ENCODE measurements at regions not wholly inside any gene's neighbourhood (a gene's known extent, or its start where the extent isn't known, plus 50 kb on each side); places are given as distances from the start of the nearest gene placed in this dataset.

DNA sequence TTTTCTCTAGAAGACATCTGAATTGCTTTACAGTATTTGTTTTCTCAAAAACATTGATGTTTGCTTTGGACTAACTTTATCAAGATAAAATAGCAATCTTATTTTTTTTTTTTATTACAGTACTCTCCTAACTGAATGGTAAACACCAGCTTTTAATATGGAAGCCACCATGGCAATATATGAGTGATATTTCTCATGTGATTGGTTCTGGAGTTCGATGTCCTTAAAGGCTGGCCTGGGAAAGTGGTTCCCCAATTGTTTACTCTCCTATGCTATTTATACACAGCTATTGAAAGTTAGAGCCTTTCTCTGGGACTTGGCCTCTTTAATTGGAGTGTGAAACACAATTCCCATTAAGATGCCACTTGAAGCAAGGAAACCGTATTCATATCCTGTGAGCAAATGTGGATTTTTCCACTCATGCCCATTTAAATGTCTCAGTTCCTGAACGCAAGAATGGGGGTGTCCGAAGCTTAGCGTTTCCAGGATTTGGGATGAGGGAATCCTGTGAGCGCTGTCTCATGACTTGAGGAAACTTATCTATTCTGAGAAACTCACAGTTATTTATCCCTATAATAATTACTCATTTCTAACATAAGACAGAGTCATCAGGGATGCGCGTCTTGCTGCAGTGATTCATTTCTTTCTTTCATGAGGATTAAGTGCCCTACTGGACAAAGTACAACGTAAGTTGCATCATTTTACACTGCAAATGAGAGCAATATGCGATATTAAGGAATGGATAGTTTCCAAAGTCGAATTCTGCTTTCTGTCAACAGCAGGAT lies 143.3 kb upstream of the PREP start:
- Mint-ChIP-seq H3K4me1 (no peaks in the 10 kb centered on the region), H3K27ac (no peak overlapping the region), H3K4me3 (no peak overlapping the region), H3K9me3 (no peaks in the 10 kb centered on the region), H3K27me3 (peaks cover 4 to 6% of the 10 kb centered on the region in 2 donors), H3K36me3 (no peaks in the 10 kb centered on the region)
- WGBS (ENCODE audit: insufficient coverage), result 84% methylated on average over 2 of the region's 11 CpGs
- Histone ChIP-seq H3K4me1 (ENCODE audit: control insufficient read depth in 1 of 2, extremely low read depth in 1 of 2, insufficient read depth in 2 of 2, low read length in 2 of 2) (no peaks in the 10 kb centered on the region), H3K27me3 (replicated peaks in 1 of 2; ENCODE audit: control insufficient read depth in 2 of 2, extremely low read depth in 1 of 2, insufficient read depth in 2 of 2, low read length in 1 of 2) (no peaks in the 10 kb centered on the region), H3K4me3 (ENCODE audit: control insufficient read depth in 1 of 2, extremely low read depth in 1 of 2, low read length in 1 of 2) (no peak overlapping the region), H3K36me3 (ENCODE audit: control insufficient read depth in 2 of 2, extremely low read depth in 1 of 2, insufficient read depth in 1 of 2, low read length in 1 of 2) (no peaks in the 10 kb centered on the region), H3K9me3 (no peaks in the 10 kb centered on the region), H3K27ac (ENCODE audit: low read length) (no peak overlapping the region)
- POLR2A ChIA-PET, result no interaction called here
- ATAC-seq (replicated peaks in 1 of 4), result no peak
- CTCF ChIA-PET, result no interaction called here
- DNase-seq, result no peak

DNA sequence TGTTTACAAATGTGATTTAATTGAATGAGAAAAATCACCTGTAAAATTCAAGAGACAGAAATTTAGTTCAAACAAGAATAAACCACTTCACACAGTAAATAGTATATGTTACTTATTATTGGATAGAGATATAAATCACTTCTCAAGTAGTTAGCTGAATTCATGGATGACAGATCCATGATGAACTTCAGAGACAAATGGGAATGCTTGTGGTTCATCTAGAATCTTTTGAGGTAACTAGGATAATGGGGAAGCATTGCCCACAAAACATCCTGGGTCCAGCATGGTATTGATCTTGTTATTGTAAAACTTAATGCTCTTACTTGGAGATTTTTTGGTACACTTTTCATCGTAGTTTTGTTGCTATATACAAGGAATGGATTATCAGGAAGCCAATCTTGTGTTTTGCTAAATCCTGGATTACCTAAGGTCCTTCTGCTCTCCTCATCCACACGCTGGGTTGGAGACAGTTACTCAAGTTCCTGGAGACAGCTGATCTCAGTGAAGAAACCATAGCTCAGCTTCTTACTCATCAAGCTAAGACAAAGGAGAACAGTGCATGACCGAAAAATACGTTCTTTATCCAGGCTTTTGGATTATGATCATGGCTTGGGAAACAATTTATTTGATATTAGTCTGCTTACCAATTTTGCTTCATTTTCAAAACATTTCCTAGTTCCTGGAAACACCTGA lies 142.5 kb upstream of the PREP start:
- DNase-seq (no peak), ATAC-seq (replicated peaks in 1 of 4) (no peak)
- H3K36me3 Mint-ChIP-seq, result no peaks in the 10 kb centered on the region
- Histone ChIP-seq H3K4me3 (ENCODE audit: control insufficient read depth in 1 of 2, extremely low read depth in 1 of 2, low read length in 1 of 2) (no peak overlapping the region), H3K4me1 (ENCODE audit: control insufficient read depth in 1 of 2, extremely low read depth in 1 of 2, insufficient read depth in 2 of 2, low read length in 2 of 2) (no peaks in the 10 kb centered on the region), H3K9me3 (no peaks in the 10 kb centered on the region), H3K27me3 (replicated peaks in 1 of 2; ENCODE audit: control insufficient read depth in 2 of 2, extremely low read depth in 1 of 2, insufficient read depth in 2 of 2, low read length in 1 of 2) (no peaks in the 10 kb centered on the region), H3K36me3 (ENCODE audit: control insufficient read depth in 2 of 2, extremely low read depth in 1 of 2, insufficient read depth in 1 of 2, low read length in 1 of 2) (no peaks in the 10 kb centered on the region), H3K27ac (ENCODE audit: low read length) (no peak overlapping the region)
- no peak overlapping the region for H3K4me3 Mint-ChIP-seq
- ChIA-PET POLR2A (no interaction called here), CTCF (no interaction called here)
- H3K27ac Mint-ChIP-seq, result no peak overlapping the region
- peaks cover 4 to 6% of the 10 kb centered on the region in 2 donors for H3K27me3 Mint-ChIP-seq
- H3K9me3 Mint-ChIP-seq, result no peaks in the 10 kb centered on the region
- H3K4me1 Mint-ChIP-seq, result no peaks in the 10 kb centered on the region
- WGBS (ENCODE audit: insufficient coverage), result no CpG with 5 or more reads among the region's 4 CpGs

DNA sequence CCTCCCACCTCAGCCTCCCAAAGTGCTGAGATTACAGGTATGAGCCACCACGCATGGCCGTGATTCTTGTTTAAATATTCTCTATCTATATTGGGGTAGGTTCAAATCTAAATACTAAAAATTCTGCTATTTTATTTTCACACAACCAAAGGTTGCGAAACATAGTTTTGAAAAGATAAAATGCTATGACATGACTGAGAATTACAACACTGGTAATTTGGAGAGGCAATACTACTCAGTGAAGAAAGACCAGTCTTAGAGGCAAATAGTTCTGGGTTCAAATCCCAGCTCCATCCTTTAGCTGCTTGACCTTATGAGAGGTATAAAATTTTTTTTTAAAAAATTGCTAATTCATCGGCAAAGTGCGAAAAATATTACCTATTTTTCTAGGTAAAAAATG lies 137.0 kb upstream of the PREP start:
- Histone ChIP-seq H3K27me3 (replicated peaks in 1 of 2; ENCODE audit: control insufficient read depth in 2 of 2, extremely low read depth in 1 of 2, insufficient read depth in 2 of 2, low read length in 1 of 2) (no peaks in the 10 kb centered on the region), H3K9me3 (no peaks in the 10 kb centered on the region), H3K27ac (ENCODE audit: low read length) (no peak overlapping the region), H3K4me1 (ENCODE audit: control insufficient read depth in 1 of 2, extremely low read depth in 1 of 2, insufficient read depth in 2 of 2, low read length in 2 of 2) (no peaks in the 10 kb centered on the region), H3K4me3 (ENCODE audit: control insufficient read depth in 1 of 2, extremely low read depth in 1 of 2, low read length in 1 of 2) (no peak overlapping the region), H3K36me3 (ENCODE audit: control insufficient read depth in 2 of 2, extremely low read depth in 1 of 2, insufficient read depth in 1 of 2, low read length in 1 of 2) (no peaks in the 10 kb centered on the region)
- no CpG with 5 or more reads among the region's 5 CpGs for WGBS (ENCODE audit: insufficient coverage)
- DNase-seq (no peak), ATAC-seq (replicated peaks in 1 of 4) (no peak)
- peaks cover 3 to 4% of the 10 kb centered on the region in 2 donors for H3K27me3 Mint-ChIP-seq
- H3K36me3 Mint-ChIP-seq, result no peaks in the 10 kb centered on the region
- H3K4me1 Mint-ChIP-seq, result no peaks in the 10 kb centered on the region
- no peaks in the 10 kb centered on the region for H3K9me3 Mint-ChIP-seq
- H3K27ac Mint-ChIP-seq, result no peak overlapping the region
- ChIA-PET POLR2A (no interaction called here), CTCF (no interaction called here)
- H3K4me3 Mint-ChIP-seq, result no peak overlapping the region

DNA sequence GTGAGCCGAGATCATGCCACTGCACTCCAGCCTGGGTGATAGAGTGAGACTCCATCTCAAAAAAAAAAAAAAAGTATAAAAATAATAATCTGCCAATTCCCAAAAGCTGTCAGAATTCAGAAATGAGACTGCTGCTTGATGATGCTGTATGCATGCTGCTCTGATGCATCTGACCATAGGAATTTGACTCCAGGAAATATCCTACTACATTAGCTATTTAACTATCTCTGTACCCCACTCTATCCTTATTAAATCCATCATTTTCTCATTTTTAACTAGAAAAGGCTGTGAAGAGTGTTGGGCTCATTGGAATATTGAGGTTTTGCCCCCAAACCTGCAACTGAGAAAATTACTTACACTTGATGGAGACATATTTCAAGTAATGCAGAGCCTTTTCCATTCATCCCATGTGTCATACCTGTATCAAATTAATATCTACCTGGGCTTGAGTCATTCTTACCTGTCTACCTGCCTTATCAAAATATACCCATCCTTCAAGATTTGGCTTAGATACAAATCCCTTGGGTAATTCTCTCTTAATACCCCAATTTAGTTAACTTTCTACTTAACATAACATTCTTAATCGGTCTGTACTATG lies 135.2 kb upstream of the PREP start:
- H3K4me3 Mint-ChIP-seq, result no peak overlapping the region
- no peak overlapping the region for H3K4me3 ChIP-seq (ENCODE audit: control insufficient read depth in 1 of 2, extremely low read depth in 1 of 2, low read length in 1 of 2)
- POLR2A ChIA-PET, result no interaction called here
- peaks cover 4 to 5% of the 10 kb centered on the region in 2 donors for H3K27me3 Mint-ChIP-seq
- no peaks in the 10 kb centered on the region for H3K4me1 Mint-ChIP-seq
- no peaks in the 10 kb centered on the region for H3K27me3 ChIP-seq (replicated peaks in 1 of 2; ENCODE audit: control insufficient read depth in 2 of 2, extremely low read depth in 1 of 2, insufficient read depth in 2 of 2, low read length in 1 of 2)
- no peaks in the 10 kb centered on the region for H3K9me3 ChIP-seq
- H3K27ac ChIP-seq (ENCODE audit: low read length), result no peak overlapping the region
- CTCF ChIA-PET, result no interaction called here
- no peaks in the 10 kb centered on the region for H3K36me3 ChIP-seq (ENCODE audit: control insufficient read depth in 2 of 2, extremely low read depth in 1 of 2, insufficient read depth in 1 of 2, low read length in 1 of 2)
- no peaks in the 10 kb centered on the region for H3K36me3 Mint-ChIP-seq
- no peaks in the 10 kb centered on the region for H3K4me1 ChIP-seq (ENCODE audit: control insufficient read depth in 1 of 2, extremely low read depth in 1 of 2, insufficient read depth in 2 of 2, low read length in 2 of 2)
- no CpG with 5 or more reads among the region's 2 CpGs for WGBS (ENCODE audit: insufficient coverage)
- H3K27ac Mint-ChIP-seq, result no peak overlapping the region
- ATAC-seq (replicated peaks in 1 of 4) (no peak), DNase-seq (no peak)
- no peaks in the 10 kb centered on the region for H3K9me3 Mint-ChIP-seq

DNA sequence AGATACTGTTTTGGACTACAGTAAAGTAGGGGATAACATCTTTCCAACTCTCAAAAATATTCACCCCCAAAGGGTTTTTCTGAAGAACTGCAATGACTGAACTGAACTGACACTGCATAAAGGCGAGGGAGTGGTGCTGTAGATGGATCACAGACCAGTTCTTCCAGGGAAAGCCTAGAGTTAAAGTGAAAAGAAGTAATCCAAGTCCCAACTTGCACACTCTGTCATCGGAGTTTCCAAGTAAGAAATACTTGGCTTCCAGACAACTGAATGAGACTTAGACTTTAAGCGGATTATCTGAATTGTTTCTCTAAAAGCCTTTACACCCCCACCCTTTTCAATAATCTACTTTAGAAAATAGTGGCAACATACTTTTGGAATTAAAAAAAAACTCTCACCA lies 134.1 kb upstream of the PREP start:
- H3K27me3 ChIP-seq (replicated peaks in 1 of 2; ENCODE audit: control insufficient read depth in 2 of 2, extremely low read depth in 1 of 2, insufficient read depth in 2 of 2, low read length in 1 of 2), result no peaks in the 10 kb centered on the region
- Mint-ChIP-seq H3K9me3 (no peaks in the 10 kb centered on the region), H3K4me1 (no peaks in the 10 kb centered on the region), H3K36me3 (no peaks in the 10 kb centered on the region), H3K27ac (no peak overlapping the region), H3K4me3 (no peak overlapping the region), H3K27me3 (peaks cover 5 to 9% of the 10 kb centered on the region in 2 donors)
- ATAC-seq (replicated peaks in 1 of 4) (no peak), DNase-seq (no peak)
- CTCF ChIA-PET, result no interaction called here
- WGBS (ENCODE audit: insufficient coverage), result 100% methylated on average over 1 of the region's 3 CpGs
- no peaks in the 10 kb centered on the region for H3K36me3 ChIP-seq (ENCODE audit: control insufficient read depth in 2 of 2, extremely low read depth in 1 of 2, insufficient read depth in 1 of 2, low read length in 1 of 2)
- no peak overlapping the region for H3K27ac ChIP-seq (ENCODE audit: low read length)
- no peaks in the 10 kb centered on the region for H3K4me1 ChIP-seq (ENCODE audit: control insufficient read depth in 1 of 2, extremely low read depth in 1 of 2, insufficient read depth in 2 of 2, low read length in 2 of 2)
- no peak overlapping the region for H3K4me3 ChIP-seq (ENCODE audit: control insufficient read depth in 1 of 2, extremely low read depth in 1 of 2, low read length in 1 of 2)
- no peaks in the 10 kb centered on the region for H3K9me3 ChIP-seq
- POLR2A ChIA-PET, result no interaction called here

DNA sequence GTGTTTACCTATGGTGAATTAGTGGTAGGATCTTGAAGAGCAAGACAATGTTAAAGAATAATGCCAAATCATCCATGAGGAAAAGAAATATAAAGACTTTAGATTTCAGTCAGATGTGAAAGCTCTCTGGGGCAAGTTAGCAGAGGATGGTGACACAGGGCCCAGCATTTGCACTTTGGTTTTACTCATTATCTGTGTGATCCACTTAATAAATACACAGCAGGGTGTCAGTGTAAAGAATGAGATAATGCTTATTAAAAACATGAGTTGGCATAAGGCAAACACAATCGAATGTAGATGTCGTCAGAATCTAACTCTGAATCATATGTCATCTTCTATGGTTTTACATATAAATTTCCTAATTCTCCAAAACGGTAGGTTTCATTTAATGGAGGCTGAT lies 130.4 kb upstream of the PREP start:
- no peaks in the 10 kb centered on the region for H3K4me1 ChIP-seq (ENCODE audit: control insufficient read depth in 1 of 2, extremely low read depth in 1 of 2, insufficient read depth in 2 of 2, low read length in 2 of 2)
- no peak overlapping the region for H3K4me3 Mint-ChIP-seq
- ATAC-seq (replicated peaks in 1 of 4) (no peak), DNase-seq (no peak)
- H3K27ac Mint-ChIP-seq, result no peak overlapping the region
- H3K36me3 ChIP-seq (ENCODE audit: control insufficient read depth in 2 of 2, extremely low read depth in 1 of 2, insufficient read depth in 1 of 2, low read length in 1 of 2), result no peaks in the 10 kb centered on the region
- no peak overlapping the region for H3K4me3 ChIP-seq (ENCODE audit: control insufficient read depth in 1 of 2, extremely low read depth in 1 of 2, low read length in 1 of 2)
- H3K27me3 ChIP-seq (replicated peaks in 1 of 2; ENCODE audit: control insufficient read depth in 2 of 2, extremely low read depth in 1 of 2, insufficient read depth in 2 of 2, low read length in 1 of 2), result no peaks in the 10 kb centered on the region
- ChIA-PET CTCF (no interaction called here), POLR2A (no interaction called here)
- H3K27ac ChIP-seq (ENCODE audit: low read length), result no peak overlapping the region
- no CpG with 5 or more reads among the region's 3 CpGs for WGBS (ENCODE audit: insufficient coverage)
- no peaks in the 10 kb centered on the region for H3K36me3 Mint-ChIP-seq
- H3K9me3 ChIP-seq, result no peaks in the 10 kb centered on the region
- no peaks in the 10 kb centered on the region for H3K9me3 Mint-ChIP-seq
- peaks cover 5 to 11% of the 10 kb centered on the region in 2 donors for H3K27me3 Mint-ChIP-seq
- no peaks in the 10 kb centered on the region for H3K4me1 Mint-ChIP-seq
